ENCODE measurements at regions not wholly inside any gene's neighbourhood (a gene's known extent, or its start where the extent isn't known, plus 50 kb on each side); places are given as distances from the start of the nearest gene placed in this dataset.

DNA sequence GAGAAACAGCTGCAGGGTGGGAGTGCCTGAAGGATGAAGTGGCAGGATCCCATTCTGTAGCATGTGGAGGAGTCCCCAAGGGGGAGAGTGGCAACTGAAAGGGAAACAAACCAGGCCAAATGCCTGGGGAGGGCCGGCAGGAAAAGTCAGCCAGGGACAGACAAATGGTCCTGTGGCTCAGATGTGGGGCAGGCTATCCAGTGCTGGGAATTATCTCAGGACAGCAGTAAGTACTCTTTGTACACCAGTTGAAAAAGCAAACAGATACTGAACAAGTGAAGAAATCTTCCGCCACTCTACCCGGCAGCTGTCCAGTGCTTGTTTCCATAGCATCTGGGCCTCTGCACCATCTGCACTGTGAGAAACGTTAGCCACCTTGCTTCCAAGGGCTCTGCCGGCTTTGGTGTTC is 408.9 kb downstream of the LRATD1 start:
- no peaks in the 10 kb centered on the region for H3K4me1 ChIP-seq (ENCODE audit: control insufficient read depth, insufficient read depth, low read length)
- no peaks in the 10 kb centered on the region for H3K27me3 ChIP-seq (replicated peaks in 1 of 2; ENCODE audit: control insufficient read depth in 2 of 2, insufficient read depth in 2 of 2, low read length in 1 of 2)
- no peak for ATAC-seq
- ChIA-PET SMC1A (ENCODE audit: uncharacterized antibody, unreplicated experiment) (no interaction called here), RAD21 (ENCODE audit: unreplicated experiment) (no interaction called here), POLR2A (no interaction called here), CTCF (no interaction called here)
- H2AFZ ChIP-seq (ENCODE audit: control insufficient read depth, low read depth, low read length): no peak overlapping the region
- no peak overlapping the region for H3K27ac ChIP-seq (ENCODE audit: control insufficient read depth, insufficient read depth)
- H3K9ac ChIP-seq (ENCODE audit: control insufficient read depth, insufficient read depth, low read length): no peak overlapping the region
- H3K4me2 ChIP-seq (ENCODE audit: control insufficient read depth, insufficient read depth): no peak overlapping the region
- H3K36me3 ChIP-seq (ENCODE audit: control insufficient read depth in 2 of 2, insufficient read depth in 2 of 2, low read length in 1 of 2): no peaks in the 10 kb centered on the region
- DNase-seq (ENCODE audit: low read depth, low spot score): no peak
- FAIRE-seq: no peak
- 77% methylated on average over 5 of the region's 5 CpGs for WGBS (ENCODE audit: insufficient coverage, insufficient replicate concordance, low lambda C conversion rate, missing lambda C conversion rate)
- intact Hi-C loops (cut with micrococcal nuclease; ENCODE audit: unreplicated experiment): no loop called here
- in situ Hi-C loops (cut with MboI): no loop called here
- H3K4me3 ChIP-seq: no peak overlapping the region
- no peaks in the 10 kb centered on the region for H4K20me1 ChIP-seq (ENCODE audit: control insufficient read depth, insufficient read depth)
- TF ChIP-seq CREB1 (IDR thresholded peaks at IDR 0.05; ENCODE audit: low read depth) (no peak), CEBPB (IDR thresholded peaks at IDR 0.05; ENCODE audit: borderline replicate concordance in 1 of 2, low read depth in 2 of 2, low read length in 2 of 2) (no peak), MXI1 (IDR thresholded peaks at IDR 0.05; ENCODE audit: low read depth, low read length) (no peak), BCL11A (IDR thresholded peaks at IDR 0.05; ENCODE audit: low read depth, low read length) (no peak)
- TF ChIP-seq, protein P1, sequence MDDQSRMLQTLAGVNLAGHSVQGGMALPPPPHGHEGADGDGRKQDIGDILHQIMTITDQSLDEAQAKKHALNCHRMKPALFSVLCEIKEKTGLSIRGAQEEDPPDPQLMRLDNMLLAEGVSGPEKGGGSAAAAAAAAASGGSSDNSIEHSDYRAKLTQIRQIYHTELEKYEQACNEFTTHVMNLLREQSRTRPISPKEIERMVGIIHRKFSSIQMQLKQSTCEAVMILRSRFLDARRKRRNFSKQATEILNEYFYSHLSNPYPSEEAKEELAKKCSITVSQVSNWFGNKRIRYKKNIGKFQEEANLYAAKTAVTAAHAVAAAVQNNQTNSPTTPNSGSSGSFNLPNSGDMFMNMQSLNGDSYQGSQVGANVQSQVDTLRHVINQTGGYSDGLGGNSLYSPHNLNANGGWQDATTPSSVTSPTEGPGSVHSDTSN (IDR thresholded peaks at IDR 0.05; ENCODE audit: insufficient replicate concordance, low read depth, low read length): no peak
- TF ChIP-seq, protein P2, sequence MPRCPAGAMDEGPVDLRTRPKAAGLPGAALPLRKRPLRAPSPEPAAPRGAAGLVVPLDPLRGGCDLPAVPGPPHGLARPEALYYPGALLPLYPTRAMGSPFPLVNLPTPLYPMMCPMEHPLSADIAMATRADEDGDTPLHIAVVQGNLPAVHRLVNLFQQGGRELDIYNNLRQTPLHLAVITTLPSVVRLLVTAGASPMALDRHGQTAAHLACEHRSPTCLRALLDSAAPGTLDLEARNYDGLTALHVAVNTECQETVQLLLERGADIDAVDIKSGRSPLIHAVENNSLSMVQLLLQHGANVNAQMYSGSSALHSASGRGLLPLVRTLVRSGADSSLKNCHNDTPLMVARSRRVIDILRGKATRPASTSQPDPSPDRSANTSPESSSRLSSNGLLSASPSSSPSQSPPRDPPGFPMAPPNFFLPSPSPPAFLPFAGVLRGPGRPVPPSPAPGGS (IDR thresholded peaks at IDR 0.05; ENCODE audit: borderline replicate concordance, insufficient read depth, low read depth, low read length, poor library complexity, severe bottlenecking): no peak
- no peaks in the 10 kb centered on the region for H3K79me2 ChIP-seq (ENCODE audit: control insufficient read depth, insufficient read depth, low read length)
- BruUV-seq (replicated peaks): no TSS peak
- H3K9me3 ChIP-seq (replicated peaks; ENCODE audit: control insufficient read depth, insufficient read depth, low read length): no peaks in the 10 kb centered on the region

All from GM12878 (cell line).